Mesothelial cell of epicardium (in vitro differentiated cells): ENCODE measurements at regions not wholly inside any gene's neighbourhood (a gene's known extent, or its start where the extent isn't known, plus 50 kb on each side); places are given as distances from the start of the nearest gene placed in this dataset.
"Not testable (repeated sequence)": the region's sequence is repeated elsewhere in the genome, so short reads cannot be mapped to it uniquely, and the experiment has no call there.

Source experiments
- DNase-seq, 2 experiments: peaks; one replicate each; pipeline ENCODE4 v3.0.0; 2021; ENCODE audit warnings: low spot score in 2 of 2; ENCODE audit not compliant: unreplicated experiment in 2 of 2
- H3K27ac Mint-ChIP-seq: 2 replicates; pipeline ENCODE4 v1.8.0; 2021; ENCODE audit warnings: mixed read lengths
- H3K27me3 Mint-ChIP-seq: 2 replicates; pipeline ENCODE4 v1.8.0; 2021; ENCODE audit warnings: low read depth, mixed read lengths
- H3K36me3 Mint-ChIP-seq: 2 replicates; pipeline ENCODE4 v1.8.0; 2021; ENCODE audit warnings: mixed read lengths
- H3K4me1 Mint-ChIP-seq: 2 replicates; pipeline ENCODE4 v1.8.0; 2021; ENCODE audit warnings: mixed read lengths
- H3K4me3 Mint-ChIP-seq: 2 replicates; pipeline ENCODE4 v1.8.0; 2021; ENCODE audit warnings: mild to moderate bottlenecking, moderate library complexity, mixed read lengths
- H3K9me3 Mint-ChIP-seq: 2 replicates; pipeline ENCODE4 v1.8.0; 2021; ENCODE audit warnings: mixed read lengths
- CTCF ChIP-seq: fragments of 200-600 bp; sonication (generic); IDR thresholded peaks from one replicate; pipeline ENCODE4 v1.5.0; 2021; ENCODE audit warnings: antibody characterized with exemption; ENCODE audit not compliant: unreplicated experiment

DNA sequence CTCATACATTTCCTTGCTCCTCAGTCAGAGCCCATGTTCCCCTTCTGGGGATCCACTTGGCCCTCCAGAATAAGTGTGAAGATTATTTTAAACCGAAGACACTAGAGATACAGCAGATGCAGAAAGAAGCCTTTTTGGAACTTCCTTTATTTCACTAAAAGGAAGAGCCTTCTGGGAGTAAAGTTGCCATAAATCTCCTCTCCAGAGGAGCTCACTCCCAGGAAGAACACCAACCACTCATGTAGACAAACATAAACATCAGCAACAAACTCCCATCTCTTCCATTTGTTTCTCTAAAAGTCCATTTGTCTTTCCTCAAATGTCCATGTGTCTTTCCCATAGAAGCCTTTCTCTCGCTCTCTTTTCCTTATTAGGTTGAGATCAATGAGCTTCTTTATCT, 62.4 kb upstream of the MSH6 start:
- H3K36me3 Mint-ChIP-seq: no peaks in the 10 kb centered on the region
- peaks cover 4% of the 10 kb centered on the region for H3K9me3 Mint-ChIP-seq
- no peak for DNase-seq
- no peak for TF ChIP-seq CTCF
- peaks cover 7% of the 10 kb centered on the region for H3K4me1 Mint-ChIP-seq
- H3K4me3 Mint-ChIP-seq: no peak overlapping the region
- H3K27ac Mint-ChIP-seq: no peak overlapping the region
- H3K27me3 Mint-ChIP-seq: no peaks in the 10 kb centered on the region

GRCh38 chr2:47720036-47720435, 62.9 kb upstream of the MSH6 start:
- H3K27ac Mint-ChIP-seq: no peak overlapping the region
- H3K9me3 Mint-ChIP-seq: peaks cover 4% of the 10 kb centered on the region
- no peaks in the 10 kb centered on the region for H3K36me3 Mint-ChIP-seq
- DNase-seq: no peak
- H3K27me3 Mint-ChIP-seq: no peaks in the 10 kb centered on the region
- H3K4me3 Mint-ChIP-seq: no peak overlapping the region
- no peak for TF ChIP-seq CTCF
- H3K4me1 Mint-ChIP-seq: peaks cover 7% of the 10 kb centered on the region

DNA sequence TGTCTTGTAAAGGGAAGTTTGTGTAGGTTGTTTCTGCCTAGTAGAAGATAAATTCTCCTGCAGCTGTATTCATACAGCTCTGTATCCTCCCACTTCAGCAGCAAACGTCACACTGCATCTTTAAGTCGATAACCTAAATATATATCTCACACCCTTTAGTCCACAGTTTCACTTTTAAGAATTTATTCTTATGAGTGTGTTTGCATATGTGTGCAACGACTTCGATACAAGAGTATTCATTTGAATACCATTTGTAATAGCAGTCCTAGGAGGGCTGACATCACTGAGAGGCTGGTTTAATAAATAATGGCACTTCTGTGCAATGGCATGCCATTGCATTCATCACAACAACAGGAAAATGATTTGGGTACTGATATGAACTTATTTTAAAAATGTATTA, 63.8 kb upstream of the MSH6 start:
- no peak overlapping the region for H3K4me3 Mint-ChIP-seq
- peaks cover 7% of the 10 kb centered on the region for H3K9me3 Mint-ChIP-seq
- H3K4me1 Mint-ChIP-seq: peaks cover 7% of the 10 kb centered on the region
- no peak overlapping the region for H3K27ac Mint-ChIP-seq
- TF ChIP-seq CTCF: no peak
- no peaks in the 10 kb centered on the region for H3K27me3 Mint-ChIP-seq
- DNase-seq: no peak
- H3K36me3 Mint-ChIP-seq: no peaks in the 10 kb centered on the region

GRCh38 chr2:47716307-47716706, 66.6 kb upstream of the MSH6 start:
- not testable (repeated sequence) for H3K36me3 Mint-ChIP-seq, H3K27ac Mint-ChIP-seq, H3K4me1 Mint-ChIP-seq, H3K4me3 Mint-ChIP-seq, DNase-seq, H3K9me3 Mint-ChIP-seq, H3K27me3 Mint-ChIP-seq

GRCh38 chr2:47715552-47715951, 67.4 kb upstream of the MSH6 start:
- Mint-ChIP-seq H3K27ac (no peak overlapping the region), H3K27me3 (no peaks in the 10 kb centered on the region), H3K4me1 (peaks cover 7% of the 10 kb centered on the region), H3K4me3 (no peak overlapping the region), H3K36me3 (no peaks in the 10 kb centered on the region), H3K9me3 (peaks cover 9% of the 10 kb centered on the region)
- DNase-seq: no peak
- no peak for TF ChIP-seq CTCF

- TF ChIP-seq CTCF: no peak
- Mint-ChIP-seq H3K4me3 (no peak overlapping the region), H3K4me1 (no peaks in the 10 kb centered on the region), H3K27me3 (no peaks in the 10 kb centered on the region), H3K27ac (no peak overlapping the region), H3K36me3 (no peaks in the 10 kb centered on the region), H3K9me3 (peaks cover under 1% of the 10 kb centered on the region)
- no peak for DNase-seq
Measured at GRCh38 chr2:47708801-47709499, 74.0 kb upstream of the MSH6 start.
